NCI-H345 treated with DMSO at 0.1 percent for 48 hours (cell line): ENCODE measurements at regions not wholly inside any gene's neighbourhood (a gene's known extent, or its start where the extent isn't known, plus 50 kb on each side); places are given as distances from the start of the nearest gene placed in this dataset.
"Not testable (repeated sequence)": the region's sequence is repeated elsewhere in the genome, so short reads cannot be mapped to it uniquely, and the experiment has no call there.

Experiments
- DNase-seq: peaks from one replicate; lab custom pipeline; 2025; ENCODE audit not compliant: unreplicated experiment; lab: John Stamatoyannopoulos, UW

DNA sequence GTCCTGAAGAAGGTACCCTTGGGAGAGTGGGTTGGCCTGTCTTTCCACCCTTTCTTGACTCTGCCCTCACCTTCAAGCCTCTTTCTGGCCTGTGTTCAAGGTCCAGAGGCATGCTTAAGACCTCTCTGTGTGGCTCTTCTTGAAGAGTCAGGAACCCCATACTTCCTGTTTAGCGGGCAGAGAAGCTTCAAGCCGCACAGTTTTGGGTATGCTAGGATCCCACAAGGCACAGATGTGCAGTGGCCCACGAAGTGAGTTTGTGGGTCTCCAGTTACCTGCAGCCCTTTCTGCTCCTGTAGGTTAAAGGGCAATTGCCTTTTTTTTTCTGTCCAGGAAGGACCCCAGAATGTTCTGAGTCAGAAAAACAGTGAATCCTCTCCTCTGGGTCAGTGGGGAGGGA, 87.4 kb upstream of the FCGR1A start:
- DNase-seq = not testable (repeated sequence)

DNA sequence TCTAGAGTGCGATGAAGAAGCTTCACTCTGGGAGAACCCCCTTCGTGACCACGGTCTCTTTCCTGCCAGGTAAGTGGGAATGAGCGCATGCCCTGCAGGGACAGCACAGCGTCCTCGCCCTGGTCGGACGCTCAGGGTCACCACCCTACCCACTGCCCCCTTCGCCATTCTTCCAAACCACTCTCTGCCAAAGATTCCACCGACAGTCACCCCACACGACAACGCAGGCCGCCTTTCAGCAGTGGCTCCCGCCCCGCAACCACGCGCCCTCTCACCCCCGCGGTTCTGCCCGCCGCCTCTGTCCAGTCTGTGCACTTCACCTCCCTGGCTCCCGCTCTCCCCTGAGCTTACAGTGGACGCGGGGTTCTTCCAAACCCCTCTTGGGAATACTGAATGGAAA, 82.3 kb upstream of the FCGR1A start:
- DNase-seq = not testable (repeated sequence)

DNA sequence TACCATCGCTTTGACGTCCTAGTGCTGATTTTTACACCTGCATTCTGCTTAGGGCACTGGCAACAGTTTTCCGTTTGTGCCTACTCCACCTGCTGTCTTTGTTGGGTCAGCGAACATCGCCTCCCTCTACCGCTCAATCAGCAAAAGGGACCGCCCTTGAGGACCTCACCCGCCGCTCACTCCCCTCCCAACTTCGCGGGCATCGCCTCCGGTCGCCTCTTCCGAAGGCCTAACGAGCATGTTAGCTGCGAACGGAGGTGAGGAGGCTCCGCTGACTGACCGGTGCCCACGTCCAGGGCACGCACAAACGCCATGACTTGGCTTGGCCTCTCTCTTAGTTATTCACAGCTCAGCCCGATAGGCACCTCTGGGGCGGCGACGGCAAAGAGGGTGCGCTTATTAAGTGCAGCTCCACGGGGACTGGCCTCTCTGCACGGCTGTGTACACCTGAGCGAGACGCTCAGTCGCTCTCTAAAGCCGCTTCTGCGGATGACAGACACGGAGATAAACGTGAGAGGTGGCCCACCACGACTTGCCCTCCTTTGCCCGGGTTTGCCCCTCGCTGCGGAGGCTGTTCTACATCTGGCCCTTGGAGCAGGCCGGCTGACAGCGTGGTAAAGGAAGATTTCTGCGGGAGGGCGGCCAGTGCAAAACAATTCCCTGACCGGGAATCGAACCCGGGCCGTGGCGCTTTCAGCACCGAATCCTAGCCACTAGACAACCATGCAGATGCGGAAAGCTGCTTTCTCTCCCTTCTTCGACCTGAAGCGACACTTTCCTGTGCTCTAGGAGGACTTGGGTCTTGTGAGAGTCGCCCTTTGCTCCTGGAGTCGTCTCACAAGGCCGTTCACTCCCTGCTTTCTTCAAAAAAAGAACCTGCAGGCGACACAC, 81.6 kb upstream of the FCGR1A start:
- DNase-seq = not testable (repeated sequence)

DNA sequence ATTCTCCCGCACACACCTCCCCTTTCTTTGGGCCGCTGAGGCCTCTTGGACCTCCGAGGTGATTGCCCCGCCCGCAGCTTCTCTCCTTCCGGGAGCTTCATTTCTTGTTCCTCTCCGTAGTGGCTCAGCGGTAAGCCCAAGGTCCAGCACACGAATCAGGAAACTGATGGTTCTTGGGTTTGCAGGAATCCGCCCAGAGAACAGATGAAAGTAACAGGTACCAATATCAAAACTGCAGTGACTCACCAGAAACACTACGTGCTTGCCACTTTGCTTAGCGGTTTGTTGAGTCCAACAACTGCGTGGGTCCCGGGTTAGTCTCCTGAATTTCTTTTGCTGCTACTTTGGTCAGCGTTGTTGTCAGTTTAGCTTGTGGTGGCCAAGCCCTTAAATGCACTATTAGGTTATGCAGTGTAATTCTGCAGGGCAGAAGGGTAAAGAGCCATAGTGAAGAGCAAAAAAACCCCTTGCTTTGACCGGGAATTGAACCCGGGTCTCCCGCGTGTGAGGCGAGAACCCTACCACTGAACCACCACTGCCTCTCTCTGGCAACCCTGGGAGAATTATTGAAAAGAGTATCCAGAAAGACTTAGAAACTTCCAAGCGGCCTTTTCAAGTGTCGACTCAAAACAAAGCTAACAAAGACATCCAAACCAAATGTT, 74.2 kb upstream of the FCGR1A start:
- peak; percentile 10 for DNase-seq

DNA sequence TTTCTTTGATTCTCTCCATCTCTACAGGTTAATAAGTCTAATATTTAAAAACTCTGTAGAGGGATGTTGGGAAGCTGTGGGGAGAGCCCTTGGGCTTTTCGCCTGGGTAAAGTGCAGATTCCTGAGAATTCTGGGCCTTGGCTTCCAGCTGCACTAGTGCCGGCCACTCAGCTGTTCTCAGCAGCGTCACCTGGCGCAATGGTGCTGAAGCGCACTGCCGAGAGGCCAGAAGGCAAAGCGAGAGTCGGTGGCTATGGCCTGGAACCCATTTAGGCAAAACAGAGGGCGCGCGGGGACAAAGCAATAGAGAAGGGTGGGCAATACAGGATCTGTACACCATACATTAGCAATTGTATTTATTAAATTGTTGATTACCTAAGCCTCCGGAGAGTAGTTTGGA, 70.8 kb upstream of the FCGR1A start:
- DNase-seq = not testable (repeated sequence)

DNA sequence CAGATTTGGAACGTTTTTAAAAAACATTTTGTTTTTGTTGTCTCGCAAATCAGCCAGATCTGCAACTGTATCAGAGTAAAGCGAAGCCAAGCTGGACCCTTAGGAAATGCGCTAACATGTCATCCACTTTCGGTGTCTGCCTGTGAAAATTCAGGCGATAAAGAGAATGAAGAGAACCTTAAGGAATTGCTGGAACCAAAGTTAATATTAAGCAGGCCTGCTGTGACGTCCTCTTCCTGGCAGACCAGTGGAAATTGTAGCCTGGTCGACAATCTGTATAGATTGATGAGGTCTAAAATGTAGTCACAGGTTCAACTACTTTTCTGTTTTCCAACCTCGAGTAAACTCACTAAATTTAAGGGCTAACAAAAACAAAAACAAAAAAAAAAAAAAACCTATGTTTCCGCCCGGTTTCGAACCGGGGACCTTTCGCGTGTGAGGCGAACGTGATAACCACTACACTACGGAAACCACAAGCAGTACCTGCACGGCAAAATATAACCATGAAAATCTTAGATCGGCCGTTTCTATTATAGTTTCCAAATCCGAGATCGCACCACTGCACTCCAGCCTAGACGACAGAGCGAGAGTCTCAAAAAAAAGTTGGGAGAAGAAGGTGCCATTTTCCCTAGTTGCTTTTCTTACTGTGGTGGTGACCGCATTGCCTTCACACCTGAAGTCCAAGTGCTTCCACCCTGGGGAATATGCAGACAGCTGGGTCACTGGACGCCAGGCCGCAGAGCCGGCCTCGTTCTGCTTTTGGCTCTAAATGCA, 70.2 kb upstream of the FCGR1A start:
- DNase-seq = not testable (repeated sequence)

DNA sequence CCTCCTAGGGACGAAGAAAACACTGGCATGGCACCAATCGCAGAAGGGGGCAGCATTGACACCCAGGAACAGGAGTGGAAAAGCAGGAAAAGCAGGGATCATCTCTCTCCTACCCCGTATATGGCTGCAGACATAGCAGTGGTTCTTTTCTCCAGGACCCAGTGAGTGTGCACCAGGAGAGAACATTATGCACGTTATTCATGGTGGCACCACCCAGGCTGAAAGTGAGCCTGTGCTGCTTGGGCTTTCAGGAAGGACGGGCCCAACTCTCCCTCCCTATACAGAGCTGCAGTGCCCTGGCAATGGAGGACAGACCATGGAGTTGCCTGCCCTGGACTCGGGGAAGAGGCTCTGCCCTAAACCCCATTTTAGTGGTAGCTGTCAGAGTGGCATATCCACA, 69.0 kb upstream of the FCGR1A start:
- not testable (repeated sequence) for DNase-seq

DNA sequence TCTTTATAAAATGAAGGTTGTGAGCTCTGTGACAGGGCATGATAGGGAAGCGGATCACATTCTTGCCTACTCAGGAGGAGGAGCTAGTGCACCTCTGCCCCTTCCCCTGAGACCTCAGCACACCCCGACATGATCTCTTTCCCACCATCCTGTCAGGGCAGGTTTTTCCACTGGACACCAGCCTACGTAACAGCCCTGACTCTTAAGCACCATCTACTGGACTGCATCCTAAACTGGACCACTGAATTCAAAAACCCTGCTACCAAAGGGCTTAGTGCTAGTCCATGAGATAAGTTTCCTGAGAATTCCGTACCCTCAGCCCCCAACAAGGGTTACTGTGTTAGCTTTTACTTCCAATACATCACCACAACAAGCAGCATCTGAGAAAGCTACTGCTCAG, 68.5 kb upstream of the FCGR1A start:
- not testable (repeated sequence) for DNase-seq

DNA sequence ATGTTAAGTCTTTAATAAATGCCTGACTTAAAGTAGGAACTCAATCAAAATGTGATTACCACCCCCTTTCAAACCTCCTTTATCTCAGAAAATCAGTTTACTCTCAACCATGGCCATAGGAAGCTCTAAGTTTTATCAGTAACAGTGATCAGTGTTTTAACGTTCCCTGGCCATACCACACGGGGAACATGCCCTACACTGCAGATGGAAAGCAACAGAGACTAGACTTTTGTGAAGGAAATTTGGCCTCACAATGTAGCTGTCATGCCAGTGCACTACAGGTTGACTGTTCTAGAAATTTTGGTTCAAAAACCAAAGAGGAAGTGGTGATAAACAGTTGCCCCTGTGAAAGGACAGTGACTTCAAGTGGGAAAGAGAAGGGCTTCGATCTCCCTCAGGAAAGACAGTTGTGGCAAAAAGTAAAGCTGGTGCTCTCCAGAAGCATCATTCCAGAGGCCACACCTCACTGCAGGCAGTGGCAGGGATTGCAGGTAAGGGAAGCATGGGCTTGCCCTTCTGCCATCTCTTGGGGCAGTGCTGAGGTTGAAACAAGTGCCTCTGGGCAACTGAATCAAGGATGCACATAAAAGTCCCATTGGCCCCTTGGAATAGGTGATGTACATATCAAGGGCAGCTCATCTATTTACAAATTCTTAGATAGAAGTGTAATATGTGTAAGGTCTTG, 57.7 kb upstream of the FCGR1A start:
- not testable (repeated sequence) for DNase-seq

DNA sequence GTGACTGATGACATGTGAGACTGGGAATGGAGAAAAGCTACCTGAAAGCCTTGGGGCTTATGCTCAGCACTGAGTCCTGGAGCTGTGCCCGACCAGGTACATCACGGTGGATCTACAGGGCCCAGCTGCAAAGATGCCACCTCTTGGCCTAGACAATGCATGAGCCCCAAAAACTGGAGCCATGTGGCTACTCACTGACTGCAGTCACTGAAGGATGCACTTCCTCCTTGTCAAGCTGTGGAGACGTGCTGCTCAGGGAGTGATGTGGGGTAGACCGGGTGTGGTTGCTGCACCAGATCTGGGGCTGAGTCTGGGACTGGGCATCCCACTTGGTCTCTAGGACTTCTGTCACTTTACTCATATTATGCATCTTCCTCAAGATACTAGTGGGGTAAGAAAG, 55.8 kb upstream of the FCGR1A start:
- DNase-seq = not testable (repeated sequence)

DNA sequence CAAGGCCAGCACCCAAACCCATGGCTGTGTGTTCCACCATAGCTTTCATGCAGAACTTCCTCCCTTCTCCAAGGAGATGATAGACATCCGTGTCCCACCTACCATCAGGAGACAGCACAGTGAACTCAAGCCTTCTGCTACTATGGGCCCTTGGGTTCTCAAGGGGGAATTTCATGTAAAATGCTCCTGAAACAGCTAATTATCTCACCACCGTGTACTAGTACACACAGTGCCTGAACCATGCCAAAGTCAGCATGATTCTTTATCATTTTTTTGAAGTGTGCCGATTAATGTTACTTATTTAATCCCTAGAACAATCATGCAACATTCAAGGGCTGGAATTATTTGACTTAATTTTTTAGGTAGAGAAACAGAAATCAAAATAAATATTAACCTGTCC, 53.9 kb upstream of the FCGR1A start:
- not testable (repeated sequence) for DNase-seq
